ENCODE measurements at regions not wholly inside any gene's neighbourhood (a gene's known extent, or its start where the extent isn't known, plus 50 kb on each side); places are given as distances from the start of the nearest gene placed in this dataset.

GRCh38 chr12:74722709-74723108 is 185.1 kb downstream of the ATXN7L3B start:
- TF ChIP-seq CTCF (IDR thresholded peaks at IDR 0.05; ENCODE audit: extremely low read depth, insufficient read depth, missing control alignments): no peak
- no peak for DNase-seq (ENCODE audit: low spot score)
- in situ Hi-C loops (cut with MboI; ENCODE audit: low pct_unique_long_range_greater_than_20kb, low sequenced_read_pairs, unreplicated experiment): no loop called here

- no peak for TF ChIP-seq CTCF (IDR thresholded peaks at IDR 0.05; ENCODE audit: extremely low read depth, insufficient read depth, missing control alignments)
- DNase-seq (ENCODE audit: low spot score): no peak
- in situ Hi-C loops (cut with MboI; ENCODE audit: low pct_unique_long_range_greater_than_20kb, low sequenced_read_pairs, unreplicated experiment): no loop called here
Observed at GRCh38 chr12:74725154-74725553, 187.5 kb downstream of the ATXN7L3B start.

GRCh38 chr12:74728006-74728405 is 190.4 kb downstream of the ATXN7L3B start:
- TF ChIP-seq CTCF (IDR thresholded peaks at IDR 0.05; ENCODE audit: extremely low read depth, insufficient read depth, missing control alignments): no peak
- in situ Hi-C loops (cut with MboI; ENCODE audit: low pct_unique_long_range_greater_than_20kb, low sequenced_read_pairs, unreplicated experiment): no loop called here
- no peak for DNase-seq (ENCODE audit: low spot score)

GRCh38 chr12:74732164-74732784 is 194.6 kb downstream of the ATXN7L3B start:
- no peak for DNase-seq (ENCODE audit: low spot score)
- in situ Hi-C loops (cut with MboI; ENCODE audit: low pct_unique_long_range_greater_than_20kb, low sequenced_read_pairs, unreplicated experiment): no loop called here

GRCh38 chr12:74732826-74733225 is 195.2 kb downstream of the ATXN7L3B start:
- no peak for DNase-seq (ENCODE audit: low spot score)
- TF ChIP-seq CTCF (IDR thresholded peaks at IDR 0.05; ENCODE audit: extremely low read depth, insufficient read depth, missing control alignments): no peak
- in situ Hi-C loops (cut with MboI; ENCODE audit: low pct_unique_long_range_greater_than_20kb, low sequenced_read_pairs, unreplicated experiment): no loop called here

More at GRCh38 chr12:74732164-74732784, 194.6 kb downstream of the ATXN7L3B start:
- no peak for TF ChIP-seq CTCF (IDR thresholded peaks at IDR 0.05; ENCODE audit: extremely low read depth, insufficient read depth, missing control alignments)

- DNase-seq (ENCODE audit: low spot score): no peak
- in situ Hi-C loops (cut with MboI; ENCODE audit: low pct_unique_long_range_greater_than_20kb, low sequenced_read_pairs, unreplicated experiment): no loop called here
- no peak for TF ChIP-seq CTCF (IDR thresholded peaks at IDR 0.05; ENCODE audit: extremely low read depth, insufficient read depth, missing control alignments)
Observed at GRCh38 chr12:74741112-74741511, 203.5 kb downstream of the ATXN7L3B start.

Data from GM13977 (cell line).